Activated CD8-positive, alpha-beta memory T cell treated with anti-CD3 and anti-CD28 coated beads, Interleukin-2, amount 50 U/mL, for 1 hour (primary cell): ENCODE measurements at regions not wholly inside any gene's neighbourhood (a gene's known extent, or its start where the extent isn't known, plus 50 kb on each side); places are given as distances from the start of the nearest gene placed in this dataset.

Source experiments
- DNase-seq: peaks from one replicate; pipeline ENCODE4 v3.0.0-alpha.2; 2020; ENCODE audit errors: extremely low read depth

DNA sequence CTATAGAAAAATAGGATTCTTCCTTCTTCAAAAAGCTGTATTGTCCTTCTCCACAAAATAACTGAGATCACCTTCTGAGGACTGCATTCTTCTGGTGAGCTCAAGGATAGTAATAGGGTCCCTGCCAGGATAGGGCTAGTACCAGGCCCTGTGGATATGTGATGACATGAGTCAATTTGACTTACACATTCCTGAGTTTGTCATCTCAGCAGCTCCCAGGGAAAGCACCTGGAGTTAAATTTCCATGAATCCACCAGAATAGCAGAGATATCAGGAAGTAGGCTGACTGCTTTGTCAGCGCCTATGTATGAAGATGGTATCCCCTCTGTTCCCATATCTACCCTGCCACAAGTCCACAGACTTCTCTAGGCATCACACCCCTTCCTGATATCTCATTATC lies 225.8 kb downstream of the PMP22 start:
- no peak for DNase-seq

GRCh38 chr17:15038656-15039055 lies 226.5 kb downstream of the PMP22 start:
- no peak for DNase-seq

DNA sequence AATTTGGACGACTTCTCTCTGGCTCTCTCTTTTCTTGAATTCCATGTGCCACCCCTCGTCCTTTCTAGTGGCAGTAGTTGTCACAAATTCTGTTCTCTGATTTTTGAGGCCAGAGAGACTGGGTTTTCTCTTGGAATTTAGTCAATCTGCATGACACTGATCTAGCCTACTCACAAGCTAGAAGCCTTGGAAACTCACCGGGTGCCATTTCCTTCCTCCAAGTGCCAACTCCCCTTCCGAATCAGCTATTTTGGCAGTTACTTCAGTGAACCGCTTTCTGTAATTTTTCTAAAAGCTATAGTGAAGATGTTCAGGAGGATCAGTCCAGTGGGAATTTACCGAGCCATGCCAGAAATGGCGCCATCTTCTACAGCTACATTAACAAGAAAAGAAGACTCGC lies 228.9 kb downstream of the PMP22 start:
- no peak for DNase-seq

- no peak for DNase-seq
Observed at GRCh38 chr17:15031975-15032374, 233.2 kb downstream of the PMP22 start.

- DNase-seq = no peak
Observed at GRCh38 chr17:15029469-15029868, 235.7 kb downstream of the PMP22 start.

- no peak for DNase-seq
Observed at GRCh38 chr17:15027853-15028252, 237.3 kb downstream of the PMP22 start.

GRCh38 chr17:15026088-15026487 lies 239.0 kb downstream of the PMP22 start:
- no peak for DNase-seq

GRCh38 chr17:15023589-15024336 lies 241.4 kb downstream of the PMP22 start:
- no peak for DNase-seq

- no peak for DNase-seq
Observed at GRCh38 chr17:15019158-15019557, 246.0 kb downstream of the PMP22 start.

- no peak for DNase-seq
Observed at GRCh38 chr17:15012351-15012980, 252.7 kb downstream of the PMP22 start.

DNA sequence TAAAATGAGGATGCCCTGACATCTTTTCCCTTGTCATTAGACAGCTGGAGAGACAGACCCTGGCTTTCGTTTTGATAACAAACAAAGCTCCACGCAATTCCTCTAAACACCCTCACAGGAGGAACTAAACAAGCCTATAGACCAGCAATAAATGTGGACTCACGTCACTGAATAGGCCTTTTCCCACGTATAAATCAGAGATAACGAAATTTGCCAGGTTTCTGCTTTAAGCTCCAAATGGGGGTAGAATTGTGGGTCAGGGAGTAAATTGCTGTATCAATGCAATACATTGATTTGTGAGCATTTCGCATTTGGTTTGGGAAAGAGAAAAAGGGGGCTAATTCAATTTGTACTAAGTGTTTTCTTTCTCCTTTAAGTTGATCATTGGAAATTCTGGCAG lies 256.0 kb downstream of the PMP22 start:
- no peak for DNase-seq

DNA sequence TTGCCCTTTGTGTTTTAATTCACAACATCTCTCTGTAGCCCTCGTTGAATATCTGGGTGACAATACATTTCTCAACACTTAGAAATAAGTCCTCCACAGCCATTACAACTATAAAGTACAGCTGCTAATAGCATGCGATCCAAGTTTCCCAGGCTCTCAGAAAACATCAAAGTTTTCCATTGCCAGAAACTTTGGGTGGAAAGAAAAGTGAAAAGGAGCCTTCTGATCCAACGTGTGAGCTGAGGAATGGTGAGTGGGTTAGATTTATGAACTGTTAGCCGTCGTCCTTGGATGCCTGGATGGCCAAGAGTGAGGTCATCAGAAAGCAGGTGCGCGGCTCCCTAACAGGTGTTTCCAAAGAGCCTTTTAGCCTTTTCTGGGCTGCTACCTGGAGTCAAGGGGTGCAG lies 258.0 kb downstream of the PMP22 start:
- no peak for DNase-seq

DNA sequence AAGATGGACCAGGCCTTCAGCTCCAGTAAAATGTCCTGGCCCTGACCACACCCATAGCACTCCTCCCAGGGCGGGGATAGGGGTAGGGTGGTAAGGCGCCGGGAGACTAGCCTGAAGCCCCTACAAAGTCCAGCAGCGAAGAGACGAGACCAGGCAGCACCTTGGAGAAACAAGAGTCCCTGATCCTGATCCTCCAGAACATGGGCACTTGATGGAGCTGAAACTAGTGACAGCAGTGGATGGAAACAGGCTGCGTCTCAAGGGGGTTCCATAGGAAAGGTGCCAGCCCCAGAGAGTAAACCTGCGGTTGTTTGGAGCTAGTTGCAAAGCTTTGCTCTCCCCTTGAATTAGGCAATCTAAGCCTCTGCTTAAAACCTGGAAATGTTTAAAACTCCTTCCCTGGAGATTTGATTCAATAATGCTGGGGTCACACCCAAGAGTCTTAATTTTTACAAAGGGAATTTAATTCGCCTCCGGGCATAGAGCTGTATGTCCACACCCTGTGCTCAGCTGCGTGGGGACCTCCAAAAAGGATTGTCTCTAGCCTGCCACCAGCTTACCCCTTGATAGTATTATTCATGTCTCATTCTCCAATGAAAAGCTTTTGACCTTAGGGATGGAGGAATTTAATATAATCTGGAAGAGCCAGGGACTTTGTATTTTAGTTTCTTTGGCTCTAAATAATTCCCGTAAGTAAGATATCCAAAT lies 258.6 kb downstream of the PMP22 start:
- no peak for DNase-seq

GRCh38 chr17:15000661-15001060 lies 264.5 kb downstream of the PMP22 start:
- DNase-seq = no peak

DNA sequence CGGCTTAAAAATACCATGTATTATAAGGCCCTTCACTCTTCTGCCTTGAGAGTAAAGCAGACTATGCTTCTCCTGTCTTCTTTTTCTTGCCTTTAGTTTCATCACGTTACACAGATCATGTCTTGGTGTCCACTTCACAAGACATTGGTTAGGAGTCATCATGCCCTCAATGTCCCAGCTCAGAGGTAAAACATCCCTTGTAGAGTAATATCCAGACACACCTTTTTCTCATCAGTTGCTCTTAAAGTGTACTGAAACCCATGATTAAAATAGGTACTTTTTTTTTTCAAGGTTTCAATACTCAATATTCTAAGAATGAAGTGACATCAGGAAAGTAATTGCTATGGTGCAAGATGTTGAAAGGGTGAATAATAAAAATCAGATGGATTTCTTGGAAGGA lies 267.8 kb downstream of the PMP22 start:
- DNase-seq = no peak

DNA sequence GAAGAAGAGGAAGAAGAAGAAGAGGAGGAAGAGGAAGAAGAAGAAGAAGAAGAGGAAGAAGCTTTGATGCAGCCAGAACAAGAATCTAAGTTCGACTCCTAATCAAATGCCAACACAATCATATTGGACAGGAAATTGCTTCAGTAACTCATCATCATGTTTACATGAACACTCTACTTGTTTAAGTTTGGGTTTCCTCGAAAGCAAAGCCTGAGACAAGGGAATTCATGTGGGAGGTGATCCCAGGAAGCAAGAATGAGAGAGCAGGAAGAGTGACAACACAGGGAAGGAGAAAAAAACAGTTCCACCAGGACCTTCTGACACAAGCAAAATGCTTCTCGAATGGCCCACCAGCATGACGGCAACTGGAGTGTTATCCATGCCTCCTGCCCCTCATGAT lies 279.0 kb downstream of the PMP22 start:
- no peak for DNase-seq

DNA sequence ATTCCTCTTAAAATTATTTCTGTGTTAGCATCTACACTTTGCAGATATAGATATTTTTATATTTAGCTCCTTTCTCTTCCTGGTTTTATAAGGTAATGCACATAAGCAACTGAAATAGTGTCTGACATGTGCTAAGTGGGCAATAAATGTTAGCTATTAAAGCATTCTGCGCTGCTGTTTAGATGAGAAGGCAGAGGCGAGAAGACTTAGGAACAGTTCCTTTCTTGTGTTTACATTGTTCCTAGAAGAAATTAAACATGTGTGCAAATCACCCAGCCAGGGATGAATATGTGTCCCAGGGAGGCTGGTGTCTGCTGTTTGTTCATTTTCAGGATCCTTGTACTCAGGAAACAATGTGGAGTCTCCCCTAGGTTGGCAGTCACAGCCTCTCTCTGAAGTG lies 292.3 kb downstream of the PMP22 start:
- no peak for DNase-seq

- no peak for DNase-seq
Observed at GRCh38 chr17:14971054-14971453, 294.1 kb downstream of the PMP22 start.

- DNase-seq = no peak
Observed at GRCh38 chr17:14959106-14959648, 305.9 kb downstream of the PMP22 start.

DNA sequence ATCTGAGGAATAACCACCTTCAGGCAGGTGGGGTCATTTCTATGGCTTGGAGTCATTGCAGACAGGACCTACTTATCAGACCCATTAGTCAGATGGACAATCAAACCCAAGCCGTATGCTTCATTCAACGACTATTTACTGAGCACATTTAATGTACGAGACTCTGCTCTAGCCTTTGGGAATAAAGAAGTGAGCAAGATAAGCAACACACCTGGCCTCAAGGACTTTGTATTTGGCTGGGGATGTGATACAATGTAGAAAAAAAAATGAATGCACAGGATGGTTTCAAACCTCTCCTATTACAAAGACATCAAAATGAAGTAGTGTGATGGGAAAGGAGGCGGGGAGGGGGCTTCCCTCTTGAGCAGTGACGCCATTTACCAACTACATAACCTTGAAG lies 311.7 kb downstream of the PMP22 start:
- no peak for DNase-seq

DNA sequence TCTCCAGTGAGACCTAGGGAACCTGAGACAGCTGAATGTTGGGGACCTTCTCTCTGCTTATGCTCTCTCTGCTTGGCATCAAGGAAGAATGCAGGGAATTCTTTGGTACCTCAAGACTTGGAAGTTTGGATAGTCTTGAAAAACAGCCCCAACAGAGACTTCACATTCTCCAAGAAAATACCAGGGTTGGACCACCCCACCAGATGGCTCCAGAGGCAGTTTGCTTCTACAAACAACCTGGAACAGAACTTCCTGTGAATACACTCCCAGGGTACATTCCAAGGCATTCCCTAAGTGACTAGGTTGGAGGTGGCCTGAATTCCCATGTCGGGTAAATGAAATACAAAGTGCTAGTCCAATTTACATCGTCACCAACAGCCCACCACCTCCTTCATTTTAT lies 314.4 kb downstream of the PMP22 start:
- no peak for DNase-seq

DNA sequence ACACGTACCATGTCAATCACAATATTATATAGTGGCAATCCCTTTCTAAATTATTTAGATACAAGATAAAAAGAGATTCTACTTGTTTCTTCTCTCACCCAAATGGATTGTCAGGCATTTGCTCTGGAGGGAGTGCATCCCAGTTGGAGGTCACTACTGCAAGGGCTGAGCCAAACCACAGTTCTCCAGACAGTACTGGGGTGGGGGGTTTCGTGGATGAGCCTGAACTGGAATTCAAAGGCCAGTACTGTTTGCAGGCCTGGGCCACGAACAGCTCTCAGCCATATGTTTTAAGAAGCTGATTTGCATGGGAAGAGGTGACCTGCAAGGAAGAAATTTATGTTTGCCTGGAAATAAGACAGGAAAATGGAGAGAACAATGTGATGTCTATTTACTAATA lies 314.9 kb downstream of the PMP22 start:
- no peak for DNase-seq

DNA sequence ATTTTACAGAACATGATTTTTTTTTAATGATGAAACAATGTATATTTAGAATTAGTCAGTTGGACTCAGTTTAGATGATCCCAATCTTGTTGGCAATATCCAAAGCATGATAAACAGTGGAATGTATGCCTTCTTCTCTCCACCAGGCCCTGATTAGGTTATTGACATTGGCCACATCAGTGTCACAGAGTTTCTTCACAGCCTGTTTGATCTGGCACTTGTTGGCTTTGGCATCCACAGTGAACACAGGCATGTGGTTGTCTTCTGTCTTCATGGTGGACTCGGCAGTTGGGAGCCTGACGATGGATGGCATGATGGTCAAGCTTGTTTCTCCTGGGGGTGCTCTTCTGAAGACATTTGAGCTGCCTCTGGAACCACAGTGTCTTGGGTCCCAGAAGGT lies 317.5 kb downstream of the PMP22 start:
- no peak for DNase-seq
